CD4-positive, CD25-positive, alpha-beta regulatory T cell (primary cell): ENCODE measurements at regions not wholly inside any gene's neighbourhood (a gene's known extent, or its start where the extent isn't known, plus 50 kb on each side); places are given as distances from the start of the nearest gene placed in this dataset.

Source experiments
- ATAC-seq, 2 donors: fragments of 150-1000 bp; cut with Tn5 transposase; one replicate each; pipeline ENCODE4 v1.10.0; 2021; ENCODE audit warnings: low read depth in 2 of 2, moderate number of reproducible peaks in 2 of 2, moderate library complexity in 1 of 2
- DNase-seq, 3 donors: peaks; one replicate each; pipeline versions ENCODE4 v3.0.0 to v3.0.0-alpha.2; 2012 to 2022; ENCODE audit warnings: mixed read lengths in 1 of 3
- H3K27ac ChIP-seq: one replicate; pipeline ENCODE4 v1.7.0; 2013; ENCODE audit warnings: mild to moderate bottlenecking, low read length; ENCODE audit not compliant: insufficient read depth, poor library complexity, severe bottlenecking
- H3K27me3 ChIP-seq: one replicate; pipeline ENCODE4 v1.7.0; 2013; ENCODE audit warnings: low read length; ENCODE audit not compliant: control insufficient read depth, insufficient read depth
- H3K36me3 ChIP-seq: one replicate; pipeline ENCODE4 v1.7.0; 2013; ENCODE audit warnings: mild to moderate bottlenecking, low read length, moderate library complexity; ENCODE audit not compliant: control insufficient read depth, insufficient read depth
- H3K4me1 ChIP-seq: 2 replicates; pipeline ENCODE4 v1.7.0; 2013; ENCODE audit warnings: mild to moderate bottlenecking, low read length; ENCODE audit not compliant: insufficient read depth, control insufficient read depth, poor library complexity, severe bottlenecking
- H3K4me3 ChIP-seq: one replicate; pipeline ENCODE4 v1.7.0; 2013; ENCODE audit warnings: low read depth, mild to moderate bottlenecking, low read length, moderate library complexity
- H3K9me3 ChIP-seq, 2 experiments: 1 replicate in 1 of 2; 2 replicates in 1 of 2; pipeline ENCODE4 v1.7.0; 2013; ENCODE audit warnings: low read length in 2 of 2, mild to moderate bottlenecking in 1 of 2, moderate library complexity in 1 of 2; ENCODE audit not compliant: control insufficient read depth in 2 of 2
- H3K27ac Mint-ChIP-seq, 3 donors: one replicate each; pipeline ENCODE4 v1.8.0; 2020 to 2022; ENCODE audit warnings: mild to moderate bottlenecking in 3 of 3, mixed read lengths in 3 of 3, moderate library complexity in 2 of 3
- H3K27me3 Mint-ChIP-seq: one replicate; pipeline ENCODE4 v1.8.0; 2022; ENCODE audit warnings: mild to moderate bottlenecking, mixed read lengths
- H3K36me3 Mint-ChIP-seq: one replicate; pipeline ENCODE4 v1.8.0; 2020; ENCODE audit warnings: mixed read lengths
- H3K4me1 Mint-ChIP-seq, 4 donors: one replicate each; pipeline ENCODE4 v1.8.0; 2020 to 2022; ENCODE audit warnings: mixed read lengths in 4 of 4, mild to moderate bottlenecking in 1 of 4
- H3K4me3 Mint-ChIP-seq, 4 donors: one replicate each; pipeline ENCODE4 v1.8.0; 2020 to 2022; ENCODE audit warnings: mild to moderate bottlenecking in 4 of 4, mixed read lengths in 4 of 4, moderate library complexity in 3 of 4
- H3K9me3 Mint-ChIP-seq, 7 donors: one replicate each; pipeline ENCODE4 v1.8.0; 2020 to 2022; ENCODE audit warnings: mixed read lengths in 7 of 7, mild to moderate bottlenecking in 3 of 7, moderate library complexity in 2 of 7

DNA sequence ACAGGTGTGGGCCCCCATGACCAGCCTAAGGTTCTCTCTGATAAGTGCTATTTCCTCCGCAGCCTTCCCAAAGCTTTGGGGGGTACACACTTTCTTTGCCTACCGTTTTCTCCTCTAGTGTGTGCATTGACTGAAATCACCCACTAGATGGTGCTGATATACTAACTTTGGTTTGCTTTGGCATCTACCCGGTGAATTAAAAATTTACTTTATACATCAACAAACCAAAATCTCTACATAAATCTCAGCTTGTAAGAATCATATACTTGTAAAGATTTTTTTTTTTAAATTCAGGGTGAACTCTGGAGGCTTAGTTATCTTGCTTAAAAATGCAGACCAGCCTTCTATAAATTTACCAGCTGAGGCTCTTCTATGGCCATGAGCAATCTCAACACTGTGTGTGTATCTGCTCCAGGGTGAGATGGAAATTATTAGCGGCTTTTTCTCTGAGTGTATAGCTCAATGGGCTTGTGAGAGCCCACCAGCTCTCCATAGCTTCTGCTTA is 475.7 kb upstream of the TNC start:
- no peaks in the 10 kb centered on the region for H3K4me1 Mint-ChIP-seq
- DNase-seq, result peak in 1 of 3 donors; percentile 18
- H3K27me3 Mint-ChIP-seq, result peaks cover 24% of the 10 kb centered on the region
- Histone ChIP-seq H3K4me3 (no peak overlapping the region), H3K4me1 (no peaks in the 10 kb centered on the region), H3K9me3 (no peaks in the 10 kb centered on the region), H3K36me3 (no peaks in the 10 kb centered on the region), H3K27me3 (peaks cover 7% of the 10 kb centered on the region), H3K27ac (no peak overlapping the region)
- no peak for ATAC-seq
- no peak overlapping the region for H3K4me3 Mint-ChIP-seq
- no peak overlapping the region for H3K27ac Mint-ChIP-seq
- H3K9me3 Mint-ChIP-seq, result no peaks in the 10 kb centered on the region
- H3K36me3 Mint-ChIP-seq, result no peaks in the 10 kb centered on the region

DNA sequence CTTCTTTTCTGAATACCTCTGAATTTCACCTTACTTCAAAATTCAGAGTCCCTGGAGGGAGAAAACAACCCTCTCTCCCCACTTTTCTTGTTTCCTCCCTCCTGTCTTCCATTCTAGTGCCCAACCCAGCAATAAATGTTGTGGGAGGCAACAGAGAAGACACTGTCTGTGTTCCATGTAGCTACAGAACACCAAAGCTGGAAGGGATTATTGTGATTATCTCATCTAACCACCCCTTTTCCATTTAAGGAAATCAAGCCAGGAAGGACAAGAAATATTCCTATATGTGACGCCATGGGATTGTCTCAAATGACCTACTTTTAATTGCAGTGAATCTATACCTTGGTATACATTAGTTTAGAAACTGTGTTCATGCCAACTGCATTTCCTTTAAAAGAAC is 476.6 kb upstream of the TNC start:
- Histone ChIP-seq H3K4me1 (no peaks in the 10 kb centered on the region), H3K4me3 (no peak overlapping the region), H3K27ac (no peak overlapping the region), H3K27me3 (peaks cover 7% of the 10 kb centered on the region), H3K36me3 (no peaks in the 10 kb centered on the region), H3K9me3 (no peaks in the 10 kb centered on the region)
- H3K4me1 Mint-ChIP-seq, result no peaks in the 10 kb centered on the region
- H3K36me3 Mint-ChIP-seq, result no peaks in the 10 kb centered on the region
- peaks cover 24% of the 10 kb centered on the region for H3K27me3 Mint-ChIP-seq
- H3K4me3 Mint-ChIP-seq, result no peak overlapping the region
- H3K27ac Mint-ChIP-seq, result no peak overlapping the region
- no peaks in the 10 kb centered on the region for H3K9me3 Mint-ChIP-seq
- DNase-seq, result no peak
- no peak for ATAC-seq

GRCh38 chr9:115596021-115596745 is 478.2 kb upstream of the TNC start:
- peaks cover 29% of the 10 kb centered on the region for H3K27me3 Mint-ChIP-seq
- H3K4me1 Mint-ChIP-seq, result no peaks in the 10 kb centered on the region
- Histone ChIP-seq H3K27me3 (peaks cover 7% of the 10 kb centered on the region), H3K27ac (no peak overlapping the region), H3K9me3 (no peaks in the 10 kb centered on the region), H3K36me3 (no peaks in the 10 kb centered on the region), H3K4me1 (no peaks in the 10 kb centered on the region), H3K4me3 (no peak overlapping the region)
- H3K9me3 Mint-ChIP-seq, result no peaks in the 10 kb centered on the region
- H3K4me3 Mint-ChIP-seq, result no peak overlapping the region
- ATAC-seq (no peak), DNase-seq (no peak)
- no peak overlapping the region for H3K27ac Mint-ChIP-seq
- H3K36me3 Mint-ChIP-seq, result no peaks in the 10 kb centered on the region

GRCh38 chr9:115596746-115597080 is 478.8 kb upstream of the TNC start:
- no peak for ATAC-seq
- no peak overlapping the region for H3K27ac ChIP-seq
- peaks cover 0 to 1% (median 0%) of the 10 kb centered on the region in 7 donors for H3K9me3 Mint-ChIP-seq
- H3K36me3 Mint-ChIP-seq, result no peaks in the 10 kb centered on the region
- H3K4me1 ChIP-seq, result no peaks in the 10 kb centered on the region
- DNase-seq, result no peak
- peaks cover 8% of the 10 kb centered on the region for H3K27me3 ChIP-seq
- H3K36me3 ChIP-seq, result no peaks in the 10 kb centered on the region
- H3K9me3 ChIP-seq, result no peaks in the 10 kb centered on the region
- H3K4me1 Mint-ChIP-seq, result no peaks in the 10 kb centered on the region
- H3K4me3 Mint-ChIP-seq, result no peak overlapping the region
- H3K27me3 Mint-ChIP-seq, result peaks cover 29% of the 10 kb centered on the region
- no peak overlapping the region for H3K27ac Mint-ChIP-seq
- H3K4me3 ChIP-seq, result no peak overlapping the region

GRCh38 chr9:115597330-115597895 is 479.5 kb upstream of the TNC start:
- no peaks in the 10 kb centered on the region for H3K4me1 ChIP-seq
- no peaks in the 10 kb centered on the region for H3K36me3 ChIP-seq
- peaks cover 29% of the 10 kb centered on the region for H3K27me3 Mint-ChIP-seq
- no peak overlapping the region for H3K4me3 Mint-ChIP-seq
- peaks cover 0 to 1% (median 0%) of the 10 kb centered on the region in 7 donors for H3K9me3 Mint-ChIP-seq
- no peak overlapping the region for H3K27ac ChIP-seq
- H3K9me3 ChIP-seq, result no peaks in the 10 kb centered on the region
- no peak overlapping the region for H3K27ac Mint-ChIP-seq
- H3K4me1 Mint-ChIP-seq, result no peaks in the 10 kb centered on the region
- DNase-seq (no peak), ATAC-seq (no peak)
- no peaks in the 10 kb centered on the region for H3K36me3 Mint-ChIP-seq
- H3K4me3 ChIP-seq, result no peak overlapping the region
- H3K27me3 ChIP-seq, result peaks cover 9% of the 10 kb centered on the region

- Mint-ChIP-seq H3K27ac (no peak overlapping the region), H3K36me3 (no peaks in the 10 kb centered on the region), H3K4me3 (no peak overlapping the region), H3K4me1 (no peaks in the 10 kb centered on the region), H3K9me3 (peaks cover 0 to 1% (median 0%) of the 10 kb centered on the region in 7 donors), H3K27me3 (peaks cover 25% of the 10 kb centered on the region)
- Histone ChIP-seq H3K36me3 (no peaks in the 10 kb centered on the region), H3K27ac (no peak overlapping the region), H3K4me3 (no peak overlapping the region), H3K9me3 (no peaks in the 10 kb centered on the region), H3K4me1 (no peaks in the 10 kb centered on the region), H3K27me3 (peaks cover 9% of the 10 kb centered on the region)
- DNase-seq (no peak), ATAC-seq (no peak)
Observed at GRCh38 chr9:115598751-115599150, 480.8 kb upstream of the TNC start.

GRCh38 chr9:115599898-115600297 is 481.9 kb upstream of the TNC start:
- peaks cover 24% of the 10 kb centered on the region for H3K27me3 Mint-ChIP-seq
- H3K27ac ChIP-seq, result no peak overlapping the region
- no peak for ATAC-seq

DNA sequence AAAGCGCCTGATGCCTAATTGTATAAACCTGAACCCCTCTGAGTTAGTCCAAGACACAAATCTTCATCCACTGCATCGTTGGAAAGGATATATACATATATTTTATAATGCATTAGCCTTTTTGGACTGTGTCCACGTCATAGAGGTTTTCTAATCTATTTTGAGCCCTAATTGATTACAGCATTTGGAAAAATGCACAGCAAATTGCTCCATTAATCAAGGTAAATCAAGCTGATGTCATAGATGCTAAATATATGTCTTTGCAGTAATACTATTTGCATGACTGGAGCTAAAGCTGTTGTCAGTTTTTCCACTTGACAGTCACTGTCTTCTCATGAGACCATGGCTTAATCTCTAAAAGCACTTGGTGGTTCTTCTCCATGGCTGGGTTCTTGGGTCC is 483.5 kb upstream of the TNC start:
- Histone ChIP-seq H3K27ac (no peak overlapping the region), H3K4me1 (no peaks in the 10 kb centered on the region), H3K36me3 (no peaks in the 10 kb centered on the region), H3K27me3 (peaks cover 6% of the 10 kb centered on the region), H3K9me3 (no peaks in the 10 kb centered on the region), H3K4me3 (no peak overlapping the region)
- Mint-ChIP-seq H3K9me3 (peaks cover 0 to 1% (median 0%) of the 10 kb centered on the region in 7 donors), H3K27me3 (peaks cover 13% of the 10 kb centered on the region), H3K27ac (peak overlapping the region in 1 of 3 donors; percentile 70), H3K4me3 (no peak overlapping the region), H3K4me1 (no peaks in the 10 kb centered on the region), H3K36me3 (no peaks in the 10 kb centered on the region)
- ATAC-seq (no peak), DNase-seq (no peak)

More at GRCh38 chr9:115599898-115600297, 481.9 kb upstream of the TNC start:
- Mint-ChIP-seq H3K36me3 (no peaks in the 10 kb centered on the region), H3K4me1 (no peaks in the 10 kb centered on the region), H3K4me3 (no peak overlapping the region), H3K9me3 (peaks cover 0 to 1% (median 0%) of the 10 kb centered on the region in 7 donors), H3K27ac (no peak overlapping the region)
- no peaks in the 10 kb centered on the region for H3K36me3 ChIP-seq
- H3K9me3 ChIP-seq, result no peaks in the 10 kb centered on the region
- H3K4me1 ChIP-seq, result no peaks in the 10 kb centered on the region
- peaks cover 9% of the 10 kb centered on the region for H3K27me3 ChIP-seq
- no peak overlapping the region for H3K4me3 ChIP-seq
- no peak for DNase-seq
